NCI-H1930 (cell line): ENCODE measurements at regions not wholly inside any gene's neighbourhood (a gene's known extent, or its start where the extent isn't known, plus 50 kb on each side); places are given as distances from the start of the nearest gene placed in this dataset.
A peak's percentile ranks its signal among the peaks of the same experiment; 100 is the strongest.

Experiments
- DNase-seq, 2 experiments: peaks; one replicate each; lab custom pipeline; 2025; lab: John Stamatoyannopoulos, UW

DNA sequence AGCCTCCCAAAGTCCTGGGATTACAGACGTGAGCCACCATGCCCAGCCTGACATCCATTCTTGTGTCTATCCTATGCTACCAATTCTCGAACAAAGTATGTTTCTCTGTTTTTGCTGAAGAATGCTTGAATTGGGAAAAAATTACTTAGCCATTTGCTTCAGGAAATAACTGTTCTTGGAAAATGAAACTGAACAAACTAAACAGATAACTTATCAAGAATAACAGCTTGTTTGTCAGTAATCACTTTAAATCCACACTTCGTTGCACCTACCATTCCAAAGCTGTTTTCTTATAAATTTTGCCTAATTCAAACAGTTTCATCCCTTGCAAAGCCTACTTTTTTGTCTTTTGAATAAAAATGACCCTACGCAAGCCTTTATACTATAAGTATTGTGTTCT lies 672.9 kb downstream of the SUCLG1 start:
- no peak for DNase-seq

DNA sequence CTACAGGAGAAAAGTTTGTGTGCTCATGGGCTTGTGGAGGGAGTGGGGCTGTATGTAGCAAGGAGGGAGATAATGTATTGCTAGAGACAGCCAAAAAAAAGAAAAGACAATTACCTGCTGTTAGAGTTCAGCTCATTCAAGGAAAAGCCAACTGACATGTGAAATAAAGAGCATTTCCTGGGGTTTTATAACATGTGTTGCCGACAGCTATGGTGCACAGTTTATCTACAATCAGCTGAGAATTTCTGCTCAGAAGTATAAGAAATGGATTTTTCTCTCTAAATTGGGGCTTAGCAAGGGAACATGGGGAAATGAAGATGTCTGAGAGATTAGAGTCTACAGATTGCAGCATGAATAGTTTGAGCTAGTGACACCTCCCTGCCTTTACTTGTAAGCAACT lies 674.1 kb downstream of the SUCLG1 start:
- DNase-seq, result no peak

DNA sequence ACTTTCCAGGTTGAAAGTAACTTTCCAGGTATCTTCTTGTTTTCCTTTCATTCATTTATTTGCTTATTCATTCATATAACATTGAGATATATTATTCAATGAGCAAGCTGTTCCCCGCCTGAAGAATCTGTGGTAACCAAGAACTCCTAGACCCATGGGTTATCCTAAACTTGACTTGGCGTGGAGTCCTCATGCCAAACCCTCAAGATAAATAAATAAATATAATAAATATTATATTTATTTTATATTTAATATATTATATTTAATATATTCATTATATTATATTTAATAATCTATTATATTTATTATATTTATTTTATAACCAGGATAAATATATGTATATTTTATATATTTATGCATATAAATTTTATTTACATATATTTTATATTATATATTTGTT lies 674.8 kb downstream of the SUCLG1 start:
- DNase-seq, result no peak

DNA sequence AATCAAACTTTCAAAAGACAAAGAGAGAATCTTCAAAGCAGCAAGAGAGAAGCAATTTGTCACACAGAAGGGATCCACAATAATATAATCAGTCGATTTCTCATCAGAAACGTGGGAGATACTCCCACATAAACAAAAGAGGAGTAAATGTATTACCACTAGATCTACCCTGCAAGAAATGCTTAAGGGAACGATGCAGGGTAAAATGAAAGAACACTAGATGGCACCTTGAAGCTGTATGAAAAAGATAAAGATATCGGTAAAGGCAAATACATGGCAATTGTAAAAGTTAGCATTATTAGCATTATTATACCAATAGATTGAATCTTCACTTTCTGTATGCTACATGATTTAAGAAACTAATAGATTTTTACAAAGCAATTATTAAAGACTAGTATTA lies 677.0 kb downstream of the SUCLG1 start:
- DNase-seq, result no peak

DNA sequence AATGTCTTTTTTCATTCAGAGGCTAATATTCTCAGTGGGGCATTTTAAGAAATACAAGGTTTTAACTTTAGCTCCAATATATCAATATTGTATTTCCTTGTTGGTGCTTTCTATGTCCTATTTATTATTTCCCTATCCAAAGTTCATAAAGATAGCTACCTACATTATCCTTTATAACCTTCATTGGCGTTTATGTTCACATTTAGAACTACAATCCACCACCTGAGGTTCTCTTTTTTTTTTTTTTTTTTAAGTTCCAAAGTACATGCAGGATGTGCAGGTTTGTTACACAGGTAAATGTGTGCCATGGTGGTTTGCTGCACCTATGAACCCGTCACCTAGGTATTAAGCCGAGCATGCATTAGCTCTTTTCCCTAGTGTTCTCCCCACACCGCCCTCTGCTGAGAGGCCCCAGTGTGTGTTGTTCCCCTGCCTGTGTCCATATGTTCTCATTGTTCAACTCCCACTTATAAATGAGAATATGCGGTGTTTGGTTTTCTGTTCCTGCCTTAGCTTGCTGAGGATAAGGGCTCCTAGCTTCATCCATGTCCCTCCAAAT lies 694.6 kb downstream of the SUCLG1 start:
- no peak for DNase-seq

DNA sequence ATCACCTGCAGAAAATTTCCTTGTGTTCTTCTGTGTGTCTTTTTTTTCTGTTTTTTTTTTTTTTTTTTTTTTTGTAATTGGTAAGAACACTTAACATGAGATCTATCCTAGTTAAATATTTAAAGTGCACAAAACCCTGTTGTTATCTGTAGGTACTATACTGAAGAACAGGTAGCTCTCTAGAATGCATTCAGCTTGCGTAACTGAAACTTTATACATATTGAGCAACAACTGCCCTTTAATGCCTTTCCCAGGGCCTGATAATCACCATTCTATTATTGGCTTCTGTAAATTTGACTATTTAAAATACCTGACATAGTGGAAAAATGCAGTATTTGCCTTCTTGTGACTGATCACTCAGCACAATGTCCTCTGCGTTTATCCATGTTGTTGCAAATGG lies 701.8 kb downstream of the SUCLG1 start:
- DNase-seq, result no peak

DNA sequence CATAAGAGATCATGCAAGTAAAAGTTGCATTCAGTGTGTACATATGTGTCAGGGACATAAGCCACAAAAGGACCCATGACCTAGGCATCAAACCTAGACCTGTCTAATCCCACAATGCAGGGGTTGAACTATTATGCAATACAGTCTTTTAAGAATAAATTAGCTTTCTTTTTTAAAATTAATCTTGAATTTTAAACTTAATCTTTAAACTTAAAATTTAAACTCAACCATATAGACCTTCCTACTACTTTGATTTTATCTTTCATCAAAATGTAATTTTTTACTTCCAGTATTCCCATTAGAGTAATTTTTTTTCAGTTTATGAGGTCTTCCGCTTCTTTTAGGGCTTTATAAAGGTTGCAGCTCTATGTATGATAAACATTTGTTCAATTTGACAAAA lies 702.9 kb downstream of the SUCLG1 start:
- no peak for DNase-seq

DNA sequence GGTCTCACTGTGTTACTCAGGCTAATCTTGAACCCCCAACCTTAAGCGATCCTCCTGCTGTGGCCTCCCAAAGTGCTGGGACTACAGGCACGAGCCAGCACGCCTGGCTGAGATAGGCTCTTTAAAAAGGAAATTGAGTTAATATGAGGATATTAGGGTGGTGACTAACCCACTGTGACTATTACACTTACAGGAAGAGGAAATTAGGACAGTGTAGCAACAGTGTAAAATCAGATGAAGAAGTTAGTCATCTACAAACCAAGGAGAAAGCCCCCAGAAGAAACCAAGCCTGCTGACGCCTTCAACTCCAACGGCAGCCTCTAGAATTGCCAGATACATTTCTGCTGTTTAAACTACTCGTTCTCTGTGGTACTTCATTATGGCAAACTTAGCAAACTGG lies 711.9 kb downstream of the SUCLG1 start:
- no peak for DNase-seq

DNA sequence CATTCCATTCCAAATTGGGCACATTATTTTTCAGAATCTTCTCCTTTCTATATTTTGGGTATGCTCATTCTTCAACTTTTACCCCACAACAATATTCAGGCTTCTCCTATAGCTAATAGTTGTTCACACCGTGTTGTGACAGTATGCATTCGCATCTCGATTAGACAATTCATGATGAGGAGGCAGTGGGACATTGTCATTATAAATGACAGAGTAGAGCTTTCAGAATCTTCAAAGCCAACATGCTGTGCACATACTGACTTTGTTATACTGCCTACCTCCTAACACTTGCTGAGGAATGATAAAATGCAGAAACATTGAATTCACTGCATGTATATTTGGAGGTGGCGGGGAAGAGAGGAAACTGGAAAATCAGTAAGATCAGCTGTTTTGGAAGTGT lies 714.2 kb downstream of the SUCLG1 start:
- no peak for DNase-seq

DNA sequence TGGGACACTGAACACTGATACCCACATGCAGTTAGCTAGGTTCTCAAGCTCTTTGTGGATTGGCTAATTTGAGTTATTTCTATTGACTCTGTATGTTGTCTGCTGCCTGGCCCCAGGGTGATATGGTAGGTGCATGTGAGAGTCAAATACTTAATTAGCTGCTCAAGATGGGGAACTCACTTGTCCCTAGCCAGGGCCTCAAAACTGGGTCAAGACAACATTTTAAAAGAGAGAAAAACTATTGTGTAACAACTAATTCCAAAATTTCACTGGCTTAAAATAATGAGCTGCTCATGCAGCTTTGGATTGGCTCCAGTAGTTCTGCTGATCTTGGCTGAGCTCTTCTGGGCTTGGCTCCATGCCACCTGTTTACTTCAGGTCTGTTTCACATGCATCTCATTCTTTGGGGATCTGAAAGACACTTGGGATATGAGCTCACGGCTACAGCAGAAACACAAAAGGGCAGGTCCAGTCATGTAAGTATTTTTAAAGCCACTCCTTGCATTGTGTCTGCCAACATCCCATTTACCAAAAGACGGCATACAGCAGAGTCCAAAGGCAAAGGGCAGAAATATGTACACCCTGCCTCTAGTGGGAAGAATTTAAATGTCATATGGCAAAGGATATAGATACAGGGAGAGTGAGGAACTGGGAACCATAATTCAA lies 716.8 kb downstream of the SUCLG1 start:
- no peak for DNase-seq

DNA sequence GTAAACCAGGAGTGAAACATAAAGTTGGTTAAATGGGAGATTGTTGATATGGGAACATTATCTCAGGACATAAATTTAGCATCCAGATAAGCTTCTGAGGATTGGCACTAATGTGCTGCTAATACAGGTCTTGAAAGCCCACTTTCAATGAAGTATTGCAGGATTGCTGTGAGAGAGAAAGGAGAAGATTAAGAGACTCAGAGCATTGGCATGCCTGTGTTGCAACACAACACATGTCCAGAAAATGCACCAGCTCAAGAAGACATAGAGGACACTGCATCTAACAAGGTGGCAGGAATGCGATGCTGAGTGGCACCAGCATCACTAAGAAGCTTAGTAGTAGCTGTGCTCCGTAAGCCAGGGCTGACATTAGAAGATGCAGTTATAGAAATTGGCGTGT lies 728.9 kb downstream of the SUCLG1 start:
- DNase-seq, result no peak

DNA sequence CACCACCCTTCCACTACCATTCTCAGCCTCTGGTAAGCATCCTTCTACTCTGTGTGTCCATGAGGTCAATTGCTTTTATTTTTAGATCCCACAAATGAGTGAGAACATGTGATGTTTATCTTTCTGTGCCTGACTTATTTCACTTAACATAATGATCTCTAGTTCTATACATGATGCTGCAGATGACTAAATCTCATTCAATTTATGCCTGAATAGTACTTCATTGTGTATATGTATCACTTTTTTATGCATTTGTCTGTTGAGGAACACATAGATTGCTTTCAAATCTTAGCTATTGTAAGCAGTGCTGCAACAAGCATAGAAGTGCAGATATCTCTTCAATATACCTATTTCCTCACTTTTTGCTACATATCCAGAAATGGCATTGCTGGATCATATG lies 733.3 kb downstream of the SUCLG1 start:
- no peak for DNase-seq

DNA sequence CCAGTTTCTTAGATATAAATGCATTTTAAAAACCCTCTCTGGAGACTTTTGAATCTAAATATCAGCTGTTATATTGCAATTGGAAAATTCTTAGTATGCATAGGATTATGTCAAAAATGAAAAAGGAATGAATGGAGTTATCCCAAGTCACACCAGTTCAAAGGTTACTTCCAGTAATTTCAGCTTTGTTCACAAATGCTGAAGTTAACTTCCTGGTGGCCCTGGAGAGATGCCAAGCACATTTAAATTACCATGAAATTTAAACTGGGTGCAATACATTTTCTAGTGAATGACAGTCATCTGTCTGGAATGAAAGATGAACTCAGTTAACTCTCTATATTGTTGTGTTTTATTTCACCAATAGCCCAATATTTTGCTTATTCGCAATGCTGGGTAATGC lies 753.9 kb downstream of the SUCLG1 start:
- no peak for DNase-seq

DNA sequence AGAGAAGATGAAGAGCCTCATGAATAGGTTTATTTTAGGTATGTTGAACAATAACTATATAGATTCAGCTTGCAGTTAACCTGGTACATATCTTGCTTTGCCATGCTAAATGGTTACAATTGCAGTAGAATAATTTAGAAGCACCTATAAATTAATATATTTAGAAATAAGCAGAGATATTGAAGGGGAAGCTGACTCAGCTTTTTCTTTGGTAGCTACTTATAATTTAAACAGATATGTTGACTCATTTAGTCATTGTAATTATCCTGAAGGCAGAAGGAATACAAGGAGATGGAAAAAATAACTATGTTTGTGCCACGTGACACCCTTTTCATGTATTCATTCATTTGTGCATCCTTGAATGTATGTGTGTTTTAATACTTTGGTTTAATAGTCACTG lies 755.5 kb downstream of the SUCLG1 start:
- no peak for DNase-seq

DNA sequence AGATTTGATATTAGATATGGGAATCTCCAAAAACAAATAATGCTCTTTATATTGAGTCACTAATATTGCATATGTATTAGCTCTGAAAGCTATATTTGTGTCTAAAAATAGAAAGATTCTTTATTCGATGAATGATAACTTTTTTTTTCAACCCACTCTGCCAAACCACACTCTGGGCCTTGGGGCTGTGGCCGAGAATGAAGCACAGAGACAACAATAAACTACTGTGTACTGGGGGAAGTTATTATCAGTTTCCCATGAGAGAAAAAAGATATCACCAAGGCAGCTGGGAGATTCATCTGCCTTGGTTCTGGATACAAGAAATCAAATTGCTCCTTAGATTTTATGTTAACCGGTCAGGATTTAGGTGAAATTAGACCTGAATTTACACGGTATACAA lies 762.2 kb downstream of the SUCLG1 start:
- DNase-seq, result no peak

DNA sequence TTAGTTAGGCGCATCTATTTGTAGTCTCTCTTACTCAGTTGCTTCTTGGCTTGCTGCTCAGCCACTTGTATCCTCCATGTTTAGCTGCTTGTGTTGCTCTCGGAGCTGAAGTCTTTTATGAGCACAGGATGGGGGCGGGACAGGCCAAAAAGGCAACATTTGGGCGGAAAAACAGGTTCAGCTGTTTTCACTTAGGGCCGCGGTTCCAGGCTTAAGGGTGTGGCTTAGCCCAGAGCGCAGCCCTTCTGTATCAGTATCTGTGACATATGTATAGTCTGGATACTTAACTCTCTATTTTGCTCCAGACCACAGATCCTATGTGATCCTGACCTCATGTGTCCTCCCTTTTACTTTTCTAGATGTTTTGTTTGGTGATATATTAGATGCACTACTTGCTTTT lies 763.5 kb downstream of the SUCLG1 start:
- DNase-seq, result no peak

DNA sequence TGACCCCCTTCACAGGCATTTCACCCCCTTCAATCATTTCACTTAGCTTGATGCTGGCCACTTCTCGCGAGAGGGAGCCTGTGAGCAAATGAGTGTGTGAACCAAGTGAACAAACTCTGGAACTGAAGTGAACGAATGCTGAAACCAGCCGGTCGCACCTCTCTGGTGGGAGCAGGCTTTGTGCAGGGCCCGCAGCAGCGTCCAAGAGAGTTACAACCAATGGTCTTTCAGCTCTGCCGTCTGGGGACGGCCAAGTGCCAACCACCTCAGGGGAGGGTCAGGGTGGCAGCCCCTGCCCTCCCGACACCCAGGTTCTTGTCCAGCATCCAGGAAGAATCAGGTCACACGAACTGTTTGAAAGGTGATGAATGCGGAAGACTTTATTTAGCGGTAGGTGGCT lies 764.0 kb downstream of the SUCLG1 start:
- DNase-seq, result no peak

DNA sequence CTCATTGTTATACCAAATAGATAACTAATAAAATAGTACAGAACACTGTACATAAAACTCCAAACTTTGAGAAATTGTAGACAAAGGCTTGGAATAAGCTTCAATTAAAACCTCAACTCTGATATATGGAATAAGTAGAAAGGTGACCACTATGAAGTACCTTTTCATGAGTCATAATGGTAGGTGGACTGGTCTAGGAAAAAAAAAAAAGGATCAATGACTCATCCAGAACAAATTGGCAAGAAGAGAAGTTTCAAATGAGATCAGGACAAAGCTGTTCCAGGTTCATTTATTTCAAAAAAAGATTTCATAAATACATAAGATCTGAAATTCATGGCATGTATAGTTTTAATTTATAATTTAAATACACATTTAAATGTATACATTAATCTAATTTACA lies 769.7 kb downstream of the SUCLG1 start:
- no peak for DNase-seq

DNA sequence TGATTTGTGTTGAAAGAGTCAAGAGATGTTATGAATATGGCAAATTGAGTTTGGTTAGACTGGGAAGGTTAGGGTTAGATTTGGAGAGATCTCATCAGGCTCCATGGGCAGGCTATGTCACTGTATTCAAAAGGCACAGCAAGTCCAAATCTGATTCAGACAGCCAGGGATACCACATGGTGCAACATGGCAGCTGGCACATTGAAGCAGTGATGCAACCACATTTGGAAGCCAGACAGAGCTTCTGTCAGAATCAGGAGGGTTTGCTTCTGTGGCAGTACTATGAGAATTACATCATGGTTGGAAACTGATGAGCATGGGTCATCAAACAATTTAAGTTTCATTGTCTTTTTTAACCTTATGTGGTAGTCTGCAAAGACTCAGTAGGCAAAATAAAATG lies 772.2 kb downstream of the SUCLG1 start:
- DNase-seq, result no peak

DNA sequence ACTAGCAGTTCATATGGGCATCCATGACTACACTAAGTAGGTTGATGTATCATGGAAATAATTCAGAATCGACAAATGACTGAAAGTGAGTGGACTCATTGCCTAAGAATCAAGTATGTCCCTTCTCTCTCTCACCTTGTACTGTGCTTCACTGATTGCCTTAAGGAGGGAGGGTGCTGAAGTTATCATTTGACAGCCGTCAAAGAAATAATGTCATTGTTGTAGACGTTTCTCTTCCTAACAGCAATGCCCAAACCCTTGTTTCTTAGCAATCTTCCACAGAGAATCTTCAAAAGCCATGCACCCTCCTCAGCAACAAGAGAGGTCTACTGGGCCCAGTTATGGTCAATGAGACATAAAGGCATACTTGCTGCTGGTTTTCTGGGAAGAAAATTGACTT lies 785.0 kb downstream of the SUCLG1 start:
- DNase-seq, result no peak

DNA sequence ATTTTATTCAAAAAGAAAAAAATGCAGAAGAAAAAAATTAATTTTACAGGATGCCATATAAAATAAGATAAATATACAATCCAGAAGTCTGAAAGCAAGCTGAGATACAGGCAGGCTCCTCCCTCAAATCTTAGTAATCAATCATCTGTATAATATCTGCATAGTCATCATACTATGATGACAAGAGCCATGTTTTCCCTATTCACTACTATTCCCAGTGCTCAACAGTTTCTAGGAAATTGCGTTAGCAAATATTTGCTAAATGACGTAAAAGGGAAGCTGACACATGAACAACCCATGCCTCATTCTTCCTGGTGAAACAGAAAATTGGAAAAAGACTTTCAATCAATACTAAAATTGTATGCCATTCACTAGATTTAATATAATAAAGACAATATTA lies 793.2 kb downstream of the SUCLG1 start:
- peak in 1 of 2 experiments; percentile 24 for DNase-seq

DNA sequence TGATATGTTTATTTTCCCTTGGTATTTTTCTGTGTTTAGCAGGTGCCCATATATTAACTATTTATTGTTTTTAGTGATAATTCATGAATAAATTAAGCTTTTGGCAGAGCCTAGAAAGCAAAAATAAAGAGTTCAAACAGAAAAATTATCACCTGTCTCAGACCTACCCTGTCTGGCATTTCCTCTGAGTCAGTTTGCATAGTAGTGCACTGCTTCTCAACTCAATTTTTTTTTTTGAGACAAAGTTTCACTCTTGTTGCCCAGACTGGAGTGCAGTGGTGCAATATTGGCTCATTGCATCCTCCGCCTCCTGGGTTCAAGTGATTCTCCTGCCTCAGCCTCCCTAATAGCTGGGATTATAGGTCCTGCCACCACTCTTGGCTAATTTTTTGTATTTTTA lies 793.9 kb downstream of the SUCLG1 start:
- no peak for DNase-seq

DNA sequence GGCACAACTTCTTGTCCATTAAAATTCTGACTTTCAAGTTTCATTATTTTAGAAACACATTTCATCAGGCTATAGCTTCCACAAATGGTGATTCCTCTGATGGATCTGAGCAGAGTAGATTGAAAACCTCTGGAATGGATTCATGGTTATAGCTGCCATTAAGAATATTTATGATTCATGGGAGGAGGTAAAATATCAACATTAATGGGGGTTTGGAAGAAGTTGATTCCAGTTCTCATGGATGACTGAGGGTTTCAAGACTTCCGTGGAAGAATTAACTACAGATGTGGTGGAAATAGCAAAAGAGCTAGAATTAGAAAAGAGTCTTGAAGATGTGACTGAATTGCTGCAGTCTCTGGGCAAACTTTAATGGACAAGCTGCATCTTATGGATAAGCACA lies 797.4 kb downstream of the SUCLG1 start:
- DNase-seq, result no peak

DNA sequence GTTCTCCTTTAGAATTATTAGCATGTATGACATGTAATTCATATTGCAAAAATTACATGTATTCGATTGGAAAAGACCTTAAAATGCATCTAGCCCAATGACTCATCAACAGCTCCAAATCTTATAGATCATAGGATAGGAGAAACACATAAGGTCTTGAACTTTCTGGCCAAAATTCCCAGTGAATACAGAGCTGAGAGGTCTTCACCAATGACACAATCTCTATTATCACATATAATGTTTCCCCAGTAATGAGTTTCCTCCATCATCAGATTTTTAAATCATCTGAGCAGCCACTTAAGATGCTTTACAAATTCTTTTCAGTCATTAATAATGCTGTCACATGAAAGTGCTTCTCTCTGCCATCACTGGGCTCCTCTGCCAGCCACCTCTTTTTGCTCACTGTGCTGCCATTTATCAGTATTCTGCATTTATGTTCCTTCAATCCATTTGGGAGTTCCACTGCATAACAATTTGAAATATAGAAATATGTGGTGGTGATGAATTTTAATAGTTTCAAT lies 804.9 kb downstream of the SUCLG1 start:
- no peak for DNase-seq
